ENCODE measurements at regions not wholly inside any gene's neighbourhood (a gene's known extent, or its start where the extent isn't known, plus 50 kb on each side); places are given as distances from the start of the nearest gene placed in this dataset.
A peak's percentile ranks its signal among the peaks of the same experiment; 100 is the strongest.
"Not testable (repeated sequence)": the region's sequence is repeated elsewhere in the genome, so short reads cannot be mapped to it uniquely, and the experiment has no call there.

GRCh38 chr6:11427091-11427722 is 110.3 kb upstream of the TMEM170B start:
- DNase-seq, result no peak

GRCh38 chr6:11426571-11426970 is 111.0 kb upstream of the TMEM170B start:
- DNase-seq, result no peak

GRCh38 chr6:11425876-11426275 is 111.7 kb upstream of the TMEM170B start:
- no peak for DNase-seq

- no peak for DNase-seq
Measured at GRCh38 chr6:11425431-11425871, 112.1 kb upstream of the TMEM170B start.

- no peak for DNase-seq
Measured at GRCh38 chr6:11424395-11425034, 113.0 kb upstream of the TMEM170B start.

GRCh38 chr6:11423667-11424066 is 113.9 kb upstream of the TMEM170B start:
- no peak for DNase-seq

GRCh38 chr6:11423072-11423471 is 114.5 kb upstream of the TMEM170B start:
- no peak for DNase-seq

- no peak for DNase-seq
Measured at GRCh38 chr6:11419763-11420453, 117.6 kb upstream of the TMEM170B start.

GRCh38 chr6:11418290-11418905 is 119.2 kb upstream of the TMEM170B start:
- no peak for DNase-seq

GRCh38 chr6:11416936-11417576 is 120.5 kb upstream of the TMEM170B start:
- no peak for DNase-seq

GRCh38 chr6:11416099-11416935 is 121.2 kb upstream of the TMEM170B start:
- not testable (repeated sequence) for DNase-seq

GRCh38 chr6:11415557-11415956 is 122.0 kb upstream of the TMEM170B start:
- no peak for DNase-seq

- DNase-seq, result peak in 2 of 4 experiments; percentile 55 to 59
Measured at GRCh38 chr6:11414176-11414963, 123.2 kb upstream of the TMEM170B start.

GRCh38 chr6:11413728-11414127 is 123.8 kb upstream of the TMEM170B start:
- peak in 3 of 4 experiments; percentile 23 to 81 (median 77) for DNase-seq

GRCh38 chr6:11413117-11413687 is 124.3 kb upstream of the TMEM170B start:
- no peak for DNase-seq

GRCh38 chr6:11412616-11413015 is 124.9 kb upstream of the TMEM170B start:
- no peak for DNase-seq

- peak; percentile 25 to 68 (median 46) for DNase-seq
Measured at GRCh38 chr6:11412011-11412424, 125.5 kb upstream of the TMEM170B start.

GRCh38 chr6:11411593-11411992 is 126.0 kb upstream of the TMEM170B start:
- DNase-seq, result no peak

GRCh38 chr6:11410539-11411307 is 126.8 kb upstream of the TMEM170B start:
- peak in 1 of 4 experiments; percentile 23 for DNase-seq

- DNase-seq, result no peak
Measured at GRCh38 chr6:11409371-11409770, 128.2 kb upstream of the TMEM170B start.

Measured in suppressor macrophage (primary cell).